CD8-positive, alpha-beta memory T cell (primary cell): ENCODE measurements at regions not wholly inside any gene's neighbourhood (a gene's known extent, or its start where the extent isn't known, plus 50 kb on each side); places are given as distances from the start of the nearest gene placed in this dataset.
"Not testable (repeated sequence)": the region's sequence is repeated elsewhere in the genome, so short reads cannot be mapped to it uniquely, and the experiment has no call there.

Experiments used
- CTCF ChIA-PET: fragments of 350-600 bp; sonication (Branson Sonifier 250); formaldehyde crosslinking; loops from one replicate; lab custom pipeline; 2021; ENCODE audit warnings: antibody characterized with exemption; lab: Charles Lee
- POLR2A ChIA-PET: fragments of 350-600 bp; sonication (Branson Sonifier 250); formaldehyde crosslinking; loops from one replicate; lab custom pipeline; 2021; ENCODE audit warnings: antibody characterized with exemption; lab: Charles Lee
- DNase-seq, 5 donors: peaks; one replicate each; pipeline versions ENCODE4 v3.0.0 to v3.0.0-alpha.2; 2020 to 2022; ENCODE audit warnings: mixed read lengths in 1 of 5
- H3K27ac ChIP-seq: one replicate; pipeline ENCODE4 v1.7.0; 2013; ENCODE audit warnings: low read depth, mild to moderate bottlenecking, low read length, moderate library complexity
- H3K27me3 ChIP-seq: 2 replicates; pipeline ENCODE4 v1.7.0; 2013; ENCODE audit warnings: low read length, mild to moderate bottlenecking; ENCODE audit not compliant: insufficient read depth, poor library complexity, severe bottlenecking
- H3K36me3 ChIP-seq: 2 replicates; pipeline ENCODE4 v1.7.0; 2013; ENCODE audit warnings: mild to moderate bottlenecking, low read length, moderate library complexity; ENCODE audit not compliant: insufficient read depth
- H3K4me1 ChIP-seq: 2 replicates; pipeline ENCODE4 v1.7.0; 2013; ENCODE audit warnings: mild to moderate bottlenecking, low read length, moderate library complexity; ENCODE audit not compliant: insufficient read depth
- H3K4me3 ChIP-seq: 2 replicates; pipeline ENCODE4 v1.7.0; 2013; ENCODE audit warnings: mild to moderate bottlenecking, low read length
- H3K9me3 ChIP-seq: 2 replicates; pipeline ENCODE4 v1.7.0; 2013; ENCODE audit warnings: mild to moderate bottlenecking, low read length
- H3K27ac Mint-ChIP-seq, 8 donors: one replicate each; pipeline ENCODE4 v1.8.0; 2020 to 2021; ENCODE audit warnings: mixed read lengths in 8 of 8, mild to moderate bottlenecking in 6 of 8, inconsistent platforms in 3 of 8, moderate library complexity in 3 of 8
- H3K27me3 Mint-ChIP-seq, 2 donors: one replicate each; pipeline ENCODE4 v1.8.0; 2020 to 2021; ENCODE audit warnings: mixed read lengths in 2 of 2, mild to moderate bottlenecking in 1 of 2, moderate library complexity in 1 of 2
- H3K36me3 Mint-ChIP-seq, 3 donors: one replicate each; pipeline ENCODE4 v1.8.0; 2020 to 2021; ENCODE audit warnings: mixed read lengths in 3 of 3, inconsistent platforms in 1 of 3, mild to moderate bottlenecking in 1 of 3
- H3K4me1 Mint-ChIP-seq, 3 donors: one replicate each; pipeline ENCODE4 v1.8.0; 2020 to 2021; ENCODE audit warnings: mixed read lengths in 3 of 3, inconsistent platforms in 1 of 3, mild to moderate bottlenecking in 1 of 3
- H3K4me3 Mint-ChIP-seq, 7 donors: one replicate each; pipeline ENCODE4 v1.8.0; 2020 to 2021; ENCODE audit warnings: mixed read lengths in 7 of 7, mild to moderate bottlenecking in 6 of 7, moderate library complexity in 4 of 7, inconsistent platforms in 2 of 7
- H3K9me3 Mint-ChIP-seq, 5 donors: one replicate each; pipeline ENCODE4 v1.8.0; 2020 to 2022; ENCODE audit warnings: mixed read lengths in 5 of 5, mild to moderate bottlenecking in 3 of 5, moderate library complexity in 2 of 5, inconsistent platforms in 1 of 5

DNA sequence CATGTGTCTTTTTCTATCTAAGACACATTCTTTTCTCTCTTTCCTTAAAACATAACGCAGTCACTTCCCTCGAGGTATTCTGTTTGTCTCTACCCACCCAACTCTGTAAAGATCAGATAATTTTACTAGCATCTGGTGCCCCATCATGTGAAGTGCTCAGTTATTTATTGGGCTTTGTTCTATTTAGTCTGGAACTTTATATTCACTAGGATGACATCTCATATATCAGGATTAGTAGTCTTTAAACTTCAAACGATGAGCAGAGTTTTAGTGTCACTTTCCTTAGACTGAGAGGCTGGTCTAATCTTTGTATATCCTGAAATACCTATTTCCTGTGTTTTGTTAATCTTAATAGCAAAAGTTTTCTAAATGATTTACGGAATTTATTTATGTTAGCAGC is 445.5 kb upstream of the NDST3 start:
- H3K36me3 Mint-ChIP-seq: no peaks in the 10 kb centered on the region
- DNase-seq: no peak
- Histone ChIP-seq H3K4me3 (no peak overlapping the region), H3K27ac (no peak overlapping the region), H3K4me1 (no peaks in the 10 kb centered on the region), H3K27me3 (no peaks in the 10 kb centered on the region), H3K36me3 (no peaks in the 10 kb centered on the region), H3K9me3 (no peaks in the 10 kb centered on the region)
- no peaks in the 10 kb centered on the region for H3K27me3 Mint-ChIP-seq
- H3K4me3 Mint-ChIP-seq: no peak overlapping the region
- H3K9me3 Mint-ChIP-seq: peaks cover 0 to 9% (median 0%) of the 10 kb centered on the region in 5 donors
- no peak overlapping the region for H3K27ac Mint-ChIP-seq
- ChIA-PET POLR2A (no interaction called here), CTCF (no interaction called here)
- H3K4me1 Mint-ChIP-seq: no peaks in the 10 kb centered on the region

GRCh38 chr4:117596917-117597480 is 437.3 kb upstream of the NDST3 start:
- DNase-seq: no peak
- CTCF ChIA-PET: no interaction called here
- H3K27me3 Mint-ChIP-seq: no peaks in the 10 kb centered on the region
- Histone ChIP-seq H3K36me3 (no peaks in the 10 kb centered on the region), H3K27ac (no peak overlapping the region), H3K4me1 (no peaks in the 10 kb centered on the region), H3K27me3 (no peaks in the 10 kb centered on the region), H3K9me3 (no peaks in the 10 kb centered on the region), H3K4me3 (no peak overlapping the region)
- H3K36me3 Mint-ChIP-seq: no peaks in the 10 kb centered on the region
- H3K9me3 Mint-ChIP-seq: peaks cover 0 to 8% (median 6%) of the 10 kb centered on the region in 5 donors
- H3K27ac Mint-ChIP-seq: no peak overlapping the region
- POLR2A ChIA-PET: no interaction called here
- H3K4me1 Mint-ChIP-seq: no peaks in the 10 kb centered on the region
- no peak overlapping the region for H3K4me3 Mint-ChIP-seq

DNA sequence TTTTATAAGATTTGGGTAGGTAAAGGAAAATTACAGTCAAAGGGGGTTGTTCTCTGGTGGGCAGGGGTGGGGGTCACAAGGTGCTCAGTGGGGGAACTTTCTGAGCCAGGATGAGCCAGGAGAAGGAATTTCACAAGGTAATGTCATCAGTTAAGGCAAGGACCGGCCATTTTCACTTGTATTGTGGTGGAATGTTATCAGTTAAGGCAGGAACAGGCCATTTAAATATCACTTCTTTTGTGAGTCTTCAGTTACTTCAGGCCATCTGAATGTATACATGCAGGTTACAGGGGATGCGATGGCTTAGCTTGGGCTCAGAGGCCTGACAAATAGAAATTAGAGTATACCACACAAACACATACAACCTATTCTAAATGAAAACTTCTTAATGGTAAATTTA is 434.9 kb upstream of the NDST3 start:
- H3K27me3 Mint-ChIP-seq, H3K36me3 ChIP-seq, DNase-seq, H3K27me3 ChIP-seq, CTCF ChIA-PET, H3K27ac ChIP-seq, H3K36me3 Mint-ChIP-seq, H3K9me3 Mint-ChIP-seq, H3K4me1 Mint-ChIP-seq, H3K9me3 ChIP-seq, H3K4me1 ChIP-seq, POLR2A ChIA-PET, H3K4me3 Mint-ChIP-seq, H3K4me3 ChIP-seq, H3K27ac Mint-ChIP-seq: not testable (repeated sequence)

GRCh38 chr4:117600936-117601335 is 433.4 kb upstream of the NDST3 start:
- H3K9me3 Mint-ChIP-seq, H3K4me3 Mint-ChIP-seq: not testable (repeated sequence)

GRCh38 chr4:117610706-117611308 is 423.5 kb upstream of the NDST3 start:
- Mint-ChIP-seq H3K9me3 (peaks cover 6 to 31% (median 13%) of the 10 kb centered on the region in 5 donors), H3K27me3 (no peaks in the 10 kb centered on the region), H3K4me3 (no peak overlapping the region), H3K36me3 (no peaks in the 10 kb centered on the region), H3K27ac (no peak overlapping the region), H3K4me1 (no peaks in the 10 kb centered on the region)
- Histone ChIP-seq H3K4me1 (no peaks in the 10 kb centered on the region), H3K4me3 (no peak overlapping the region), H3K9me3 (no peaks in the 10 kb centered on the region), H3K27ac (no peak overlapping the region), H3K36me3 (no peaks in the 10 kb centered on the region), H3K27me3 (no peaks in the 10 kb centered on the region)
- CTCF ChIA-PET: no interaction called here
- POLR2A ChIA-PET: no interaction called here
- DNase-seq: no peak

More at GRCh38 chr4:117600936-117601335, 433.4 kb upstream of the NDST3 start:
- H3K36me3 ChIP-seq, H3K4me3 ChIP-seq, H3K27ac ChIP-seq, H3K27me3 Mint-ChIP-seq, CTCF ChIA-PET, H3K4me1 Mint-ChIP-seq, H3K36me3 Mint-ChIP-seq, H3K27me3 ChIP-seq, H3K4me1 ChIP-seq, DNase-seq, H3K27ac Mint-ChIP-seq, H3K9me3 ChIP-seq, POLR2A ChIA-PET: not testable (repeated sequence)

- ChIA-PET CTCF (no interaction called here), POLR2A (no interaction called here)
- Histone ChIP-seq H3K9me3 (no peaks in the 10 kb centered on the region), H3K36me3 (no peaks in the 10 kb centered on the region), H3K27me3 (no peaks in the 10 kb centered on the region), H3K27ac (no peak overlapping the region), H3K4me3 (no peak overlapping the region), H3K4me1 (no peaks in the 10 kb centered on the region)
- H3K9me3 Mint-ChIP-seq: peaks cover under 1 to 24% (median 6%) of the 10 kb centered on the region in 5 donors
- H3K4me1 Mint-ChIP-seq: no peaks in the 10 kb centered on the region
- H3K36me3 Mint-ChIP-seq: peaks cover 0 to 1% (median 0%) of the 10 kb centered on the region in 3 donors
- H3K4me3 Mint-ChIP-seq: no peak overlapping the region
- H3K27ac Mint-ChIP-seq: no peak overlapping the region
- H3K27me3 Mint-ChIP-seq: no peaks in the 10 kb centered on the region
- DNase-seq: no peak
These were observed 412.6 kb upstream of the NDST3 start for GRCh38 chr4:117621673-117622072.

- Histone ChIP-seq H3K4me1 (no peaks in the 10 kb centered on the region), H3K27ac (no peak overlapping the region), H3K9me3 (no peaks in the 10 kb centered on the region), H3K36me3 (no peaks in the 10 kb centered on the region), H3K27me3 (no peaks in the 10 kb centered on the region), H3K4me3 (no peak overlapping the region)
- POLR2A ChIA-PET: no interaction called here
- Mint-ChIP-seq H3K9me3 (peaks cover 0 to 17% (median 4%) of the 10 kb centered on the region in 5 donors), H3K4me1 (no peaks in the 10 kb centered on the region), H3K36me3 (no peaks in the 10 kb centered on the region), H3K27ac (no peak overlapping the region), H3K27me3 (no peaks in the 10 kb centered on the region), H3K4me3 (no peak overlapping the region)
- CTCF ChIA-PET: no interaction called here
- no peak for DNase-seq
These were observed 411.0 kb upstream of the NDST3 start for GRCh38 chr4:117623326-117623725.

- H3K4me1 Mint-ChIP-seq: no peaks in the 10 kb centered on the region
- no peak overlapping the region for H3K4me3 Mint-ChIP-seq
- H3K4me3 ChIP-seq: no peak overlapping the region
- no peak for DNase-seq
- no peaks in the 10 kb centered on the region for H3K36me3 ChIP-seq
- H3K4me1 ChIP-seq: no peaks in the 10 kb centered on the region
- no peaks in the 10 kb centered on the region for H3K27me3 ChIP-seq
- no peak overlapping the region for H3K27ac ChIP-seq
- ChIA-PET CTCF (no interaction called here), POLR2A (no interaction called here)
- no peaks in the 10 kb centered on the region for H3K27me3 Mint-ChIP-seq
- H3K27ac Mint-ChIP-seq: no peak overlapping the region
- peaks cover 2 to 12% (median 4%) of the 10 kb centered on the region in 5 donors for H3K9me3 Mint-ChIP-seq
- H3K36me3 Mint-ChIP-seq: no peaks in the 10 kb centered on the region
- H3K9me3 ChIP-seq: no peaks in the 10 kb centered on the region
These were observed 407.6 kb upstream of the NDST3 start for GRCh38 chr4:117626664-117627063.
